Activated T-cell treated with anti-CD3 and anti-CD28 coated beads, Interleukin-2, amount 50 U/mL, for 24 hours (primary cell): ENCODE measurements at regions not wholly inside any gene's neighbourhood (a gene's known extent, or its start where the extent isn't known, plus 50 kb on each side); places are given as distances from the start of the nearest gene placed in this dataset.
"Not testable (repeated sequence)": the region's sequence is repeated elsewhere in the genome, so short reads cannot be mapped to it uniquely, and the experiment has no call there.

ENCODE experiments used
- DNase-seq: peaks from one replicate; pipeline ENCODE4 v3.0.0-alpha.2; 2020
- H3K27ac Mint-ChIP-seq: 2 replicates; pipeline ENCODE4 v1.8.0; 2020; ENCODE audit warnings: mild to moderate bottlenecking, mixed read lengths
- H3K27me3 Mint-ChIP-seq: 2 replicates; pipeline ENCODE4 v1.8.0; 2020; ENCODE audit warnings: mixed read lengths
- H3K36me3 Mint-ChIP-seq: 2 replicates; pipeline ENCODE4 v1.8.0; 2020; ENCODE audit warnings: low read depth, mixed read lengths
- H3K4me1 Mint-ChIP-seq: 2 replicates; pipeline ENCODE4 v1.8.0; 2020; ENCODE audit warnings: low read depth, mixed read lengths
- H3K4me3 Mint-ChIP-seq: 2 replicates; pipeline ENCODE4 v1.8.0; 2020; ENCODE audit warnings: mild to moderate bottlenecking, moderate library complexity, mixed read lengths
- H3K9me3 Mint-ChIP-seq: 2 replicates; pipeline ENCODE4 v1.8.0; 2020; ENCODE audit warnings: mixed read lengths

- peaks cover 2% of the 10 kb centered on the region for H3K9me3 Mint-ChIP-seq
- no peaks in the 10 kb centered on the region for H3K36me3 Mint-ChIP-seq
- DNase-seq, result no peak
- peaks cover 14% of the 10 kb centered on the region for H3K4me1 Mint-ChIP-seq
- no peaks in the 10 kb centered on the region for H3K27me3 Mint-ChIP-seq
- H3K4me3 Mint-ChIP-seq, result no peak overlapping the region
- no peak overlapping the region for H3K27ac Mint-ChIP-seq
These were observed 290.4 kb upstream of the TBL1XR1 start for GRCh38 chr3:177487635-177488186.

GRCh38 chr3:177488740-177489139 is 291.5 kb upstream of the TBL1XR1 start:
- Mint-ChIP-seq H3K27me3 (no peaks in the 10 kb centered on the region), H3K4me3 (no peak overlapping the region), H3K36me3 (no peaks in the 10 kb centered on the region), H3K9me3 (peaks cover 2% of the 10 kb centered on the region), H3K27ac (no peak overlapping the region), H3K4me1 (peaks cover 14% of the 10 kb centered on the region)
- DNase-seq, result no peak

GRCh38 chr3:177490626-177491025 is 293.3 kb upstream of the TBL1XR1 start:
- Mint-ChIP-seq H3K27me3 (no peaks in the 10 kb centered on the region), H3K27ac (no peak overlapping the region), H3K4me1 (peaks cover 14% of the 10 kb centered on the region), H3K4me3 (no peak overlapping the region), H3K36me3 (no peaks in the 10 kb centered on the region), H3K9me3 (no peaks in the 10 kb centered on the region)
- no peak for DNase-seq

GRCh38 chr3:177491296-177492032 is 294.2 kb upstream of the TBL1XR1 start:
- peaks cover 14% of the 10 kb centered on the region for H3K4me1 Mint-ChIP-seq
- H3K27ac Mint-ChIP-seq, result no peak overlapping the region
- no peak for DNase-seq
- H3K9me3 Mint-ChIP-seq, result no peaks in the 10 kb centered on the region
- H3K27me3 Mint-ChIP-seq, result no peaks in the 10 kb centered on the region
- H3K36me3 Mint-ChIP-seq, result no peaks in the 10 kb centered on the region
- no peak overlapping the region for H3K4me3 Mint-ChIP-seq

- H3K9me3 Mint-ChIP-seq, result no peaks in the 10 kb centered on the region
- no peak overlapping the region for H3K27ac Mint-ChIP-seq
- peaks cover 12% of the 10 kb centered on the region for H3K4me1 Mint-ChIP-seq
- no peak overlapping the region for H3K4me3 Mint-ChIP-seq
- H3K36me3 Mint-ChIP-seq, result no peaks in the 10 kb centered on the region
- DNase-seq, result no peak
- no peaks in the 10 kb centered on the region for H3K27me3 Mint-ChIP-seq
These were observed 295.8 kb upstream of the TBL1XR1 start for GRCh38 chr3:177493091-177493490.

- DNase-seq, result no peak
- Mint-ChIP-seq H3K36me3 (no peaks in the 10 kb centered on the region), H3K4me3 (no peak overlapping the region), H3K9me3 (no peaks in the 10 kb centered on the region), H3K27me3 (no peaks in the 10 kb centered on the region), H3K27ac (no peak overlapping the region), H3K4me1 (peaks cover under 1% of the 10 kb centered on the region)
These were observed 296.9 kb upstream of the TBL1XR1 start for GRCh38 chr3:177494216-177494615.

- H3K4me3 Mint-ChIP-seq, result no peak overlapping the region
- no peaks in the 10 kb centered on the region for H3K4me1 Mint-ChIP-seq
- DNase-seq, result no peak
- no peaks in the 10 kb centered on the region for H3K36me3 Mint-ChIP-seq
- no peaks in the 10 kb centered on the region for H3K27me3 Mint-ChIP-seq
- H3K9me3 Mint-ChIP-seq, result no peaks in the 10 kb centered on the region
- no peak overlapping the region for H3K27ac Mint-ChIP-seq
These were observed 298.3 kb upstream of the TBL1XR1 start for GRCh38 chr3:177495566-177495965.

- DNase-seq, result no peak
- H3K9me3 Mint-ChIP-seq, result no peaks in the 10 kb centered on the region
- no peak overlapping the region for H3K27ac Mint-ChIP-seq
- H3K4me3 Mint-ChIP-seq, result no peak overlapping the region
- no peaks in the 10 kb centered on the region for H3K27me3 Mint-ChIP-seq
- no peaks in the 10 kb centered on the region for H3K36me3 Mint-ChIP-seq
- no peaks in the 10 kb centered on the region for H3K4me1 Mint-ChIP-seq
These were observed 301.0 kb upstream of the TBL1XR1 start for GRCh38 chr3:177498037-177498857.

GRCh38 chr3:177499039-177499438 is 301.8 kb upstream of the TBL1XR1 start:
- H3K9me3 Mint-ChIP-seq, H3K36me3 Mint-ChIP-seq, H3K4me1 Mint-ChIP-seq, H3K4me3 Mint-ChIP-seq, H3K27me3 Mint-ChIP-seq, H3K27ac Mint-ChIP-seq, DNase-seq: not testable (repeated sequence)

GRCh38 chr3:177499779-177500423 is 302.6 kb upstream of the TBL1XR1 start:
- H3K4me1 Mint-ChIP-seq, result no peaks in the 10 kb centered on the region

GRCh38 chr3:177510693-177511216 is 313.5 kb upstream of the TBL1XR1 start:
- Mint-ChIP-seq H3K9me3 (no peaks in the 10 kb centered on the region), H3K27me3 (no peaks in the 10 kb centered on the region), H3K36me3 (no peaks in the 10 kb centered on the region), H3K27ac (no peak overlapping the region), H3K4me3 (no peak overlapping the region), H3K4me1 (peaks cover 2% of the 10 kb centered on the region)
- DNase-seq, result no peak

More at GRCh38 chr3:177499779-177500423, 302.6 kb upstream of the TBL1XR1 start:
- Mint-ChIP-seq H3K36me3 (no peaks in the 10 kb centered on the region), H3K4me3 (no peak overlapping the region), H3K27ac (no peak overlapping the region), H3K27me3 (no peaks in the 10 kb centered on the region), H3K9me3 (no peaks in the 10 kb centered on the region)
- DNase-seq, result no peak

- Mint-ChIP-seq H3K27me3 (no peaks in the 10 kb centered on the region), H3K36me3 (no peaks in the 10 kb centered on the region), H3K4me3 (no peak overlapping the region), H3K27ac (no peak overlapping the region), H3K9me3 (no peaks in the 10 kb centered on the region), H3K4me1 (peaks cover 2% of the 10 kb centered on the region)
- DNase-seq, result no peak
These were observed 315.9 kb upstream of the TBL1XR1 start for GRCh38 chr3:177512945-177513814.

- H3K4me3 Mint-ChIP-seq, result no peak overlapping the region
- no peak overlapping the region for H3K27ac Mint-ChIP-seq
- no peaks in the 10 kb centered on the region for H3K27me3 Mint-ChIP-seq
- no peaks in the 10 kb centered on the region for H3K36me3 Mint-ChIP-seq
- H3K4me1 Mint-ChIP-seq, result peaks cover 2% of the 10 kb centered on the region
- DNase-seq, result no peak
- no peaks in the 10 kb centered on the region for H3K9me3 Mint-ChIP-seq
These were observed 316.7 kb upstream of the TBL1XR1 start for GRCh38 chr3:177513815-177514610.
